Astrocyte (in vitro differentiated cells and primary cell): ENCODE measurements at regions not wholly inside any gene's neighbourhood (a gene's known extent, or its start where the extent isn't known, plus 50 kb on each side); places are given as distances from the start of the nearest gene placed in this dataset.

Experiments
- DNase-seq: peaks from one replicate; pipeline ENCODE4 v3.0.0-alpha.2; 2010; ENCODE audit warnings: low read depth
- FAIRE-seq: peaks from 2 replicates; lab custom pipeline; 2011; peaks lifted over from hg19 to GRCh38; lab: Jason Lieb, UNC
- H2AFZ ChIP-seq: 2 replicates; pipeline ENCODE4 v1.6.0; 2012; ENCODE audit warnings: low read depth, low read length, inconsistent platforms
- H3K27ac ChIP-seq: 2 replicates; pipeline ENCODE4 v1.5.1; 2011; ENCODE audit warnings: low read depth, low read length, inconsistent platforms
- H3K27me3 ChIP-seq: 2 replicates; pipeline ENCODE4 v1.6.0; 2011; ENCODE audit warnings: low read length, inconsistent platforms; ENCODE audit not compliant: insufficient read depth
- H3K36me3 ChIP-seq: 2 replicates; pipeline ENCODE4 v1.5.1; 2011; ENCODE audit warnings: low read length, inconsistent platforms; ENCODE audit not compliant: insufficient read depth
- H3K4me1 ChIP-seq: 2 replicates; pipeline ENCODE4 v1.5.1; 2011; ENCODE audit warnings: low read length, inconsistent platforms; ENCODE audit not compliant: insufficient read depth
- H3K4me2 ChIP-seq: 2 replicates; pipeline ENCODE4 v1.6.0; 2012; ENCODE audit warnings: low read length, inconsistent platforms
- H3K4me3 ChIP-seq: 2 replicates; pipeline ENCODE4 v1.5.1; 2011; ENCODE audit warnings: low read depth, mild to moderate bottlenecking, low read length, inconsistent platforms; ENCODE audit not compliant: insufficient read depth
- H3K79me2 ChIP-seq: 2 replicates; pipeline ENCODE4 v1.6.0; 2012; ENCODE audit warnings: mild to moderate bottlenecking, low read length, inconsistent platforms; ENCODE audit not compliant: insufficient read depth
- H3K9ac ChIP-seq: 2 replicates; pipeline ENCODE4 v1.6.0; 2012; ENCODE audit warnings: mild to moderate bottlenecking, low read length, inconsistent platforms
- H3K9me3 ChIP-seq: 2 replicates; pipeline ENCODE4 v1.5.1; 2012; ENCODE audit warnings: low read depth, mild to moderate bottlenecking, low read length, inconsistent platforms; ENCODE audit not compliant: insufficient read depth
- H4K20me1 ChIP-seq: 2 replicates; pipeline ENCODE4 v1.6.0; 2012; ENCODE audit warnings: low read length, inconsistent platforms; ENCODE audit not compliant: insufficient read depth
- H3K27ac Mint-ChIP-seq: one replicate; pipeline ENCODE4 v1.8.0; 2021; ENCODE audit warnings: mild to moderate bottlenecking, mixed read lengths; ENCODE audit not compliant: unreplicated experiment
- H3K27me3 Mint-ChIP-seq: one replicate; pipeline ENCODE4 v1.8.0; 2021; ENCODE audit warnings: low read depth, mixed read lengths; ENCODE audit not compliant: unreplicated experiment
- H3K36me3 Mint-ChIP-seq: one replicate; pipeline ENCODE4 v1.8.0; 2021; ENCODE audit warnings: low read depth, mixed read lengths; ENCODE audit not compliant: unreplicated experiment
- H3K4me1 Mint-ChIP-seq: one replicate; pipeline ENCODE4 v1.8.0; 2021; ENCODE audit warnings: low read depth, mixed read lengths; ENCODE audit not compliant: unreplicated experiment
- H3K4me3 Mint-ChIP-seq: one replicate; pipeline ENCODE4 v1.8.0; 2021; ENCODE audit warnings: mild to moderate bottlenecking, moderate library complexity, mixed read lengths; ENCODE audit not compliant: unreplicated experiment
- H3K9me3 Mint-ChIP-seq: one replicate; pipeline ENCODE4 v1.8.0; 2021; ENCODE audit warnings: mild to moderate bottlenecking, mixed read lengths; ENCODE audit not compliant: unreplicated experiment
- CTCF ChIP-seq: IDR thresholded peaks from 2 replicates; pipeline ENCODE4 v1.5.1; 2011; ENCODE audit warnings: low read depth, mild to moderate bottlenecking, inconsistent platforms, low read length, moderate library complexity; ENCODE audit not compliant: insufficient read depth
- EZH2 ChIP-seq: IDR thresholded peaks from 2 replicates; pipeline ENCODE4 v1.6.1; 2012; ENCODE audit warnings: mild to moderate bottlenecking, low read length, inconsistent platforms; ENCODE audit not compliant: insufficient read depth

- no peaks in the 10 kb centered on the region for H3K27me3 ChIP-seq
- FAIRE-seq (no peak), DNase-seq (no peak)
- no peaks in the 10 kb centered on the region for H3K27me3 Mint-ChIP-seq
- H3K9ac ChIP-seq = no peak overlapping the region
- no peak overlapping the region for H3K4me3 ChIP-seq
- H3K36me3 ChIP-seq = no peaks in the 10 kb centered on the region
- H3K4me1 ChIP-seq = no peaks in the 10 kb centered on the region
- no peak overlapping the region for H3K4me3 Mint-ChIP-seq
- H3K79me2 ChIP-seq = no peaks in the 10 kb centered on the region
- H4K20me1 ChIP-seq = no peaks in the 10 kb centered on the region
- H3K36me3 Mint-ChIP-seq = no peaks in the 10 kb centered on the region
- TF ChIP-seq CTCF = no peak
- TF ChIP-seq EZH2 = no peak
- no peak overlapping the region for H2AFZ ChIP-seq
- H3K4me1 Mint-ChIP-seq = peaks cover 6% of the 10 kb centered on the region
- no peak overlapping the region for H3K27ac Mint-ChIP-seq
- H3K4me2 ChIP-seq = no peak overlapping the region
- peaks cover 5% of the 10 kb centered on the region for H3K9me3 Mint-ChIP-seq
- peak overlapping the region; percentile 40 for H3K27ac ChIP-seq
- H3K9me3 ChIP-seq = peaks cover 5% of the 10 kb centered on the region
Measured at GRCh38 chr4:187903106-187903505, 92.5 kb upstream of the ZFP42 start.

GRCh38 chr4:187903700-187904099, 91.9 kb upstream of the ZFP42 start:
- Histone ChIP-seq H3K9me3 (peaks cover 5% of the 10 kb centered on the region), H3K4me1 (no peaks in the 10 kb centered on the region), H3K27me3 (no peaks in the 10 kb centered on the region), H3K4me2 (no peak overlapping the region), H3K79me2 (no peaks in the 10 kb centered on the region), H3K36me3 (no peaks in the 10 kb centered on the region), H3K27ac (peak overlapping the region; percentile 40), H3K9ac (no peak overlapping the region), H3K4me3 (no peak overlapping the region), H4K20me1 (no peaks in the 10 kb centered on the region), H2AFZ (no peak overlapping the region)
- DNase-seq (peak; percentile 42), FAIRE-seq (no peak)
- no peaks in the 10 kb centered on the region for H3K27me3 Mint-ChIP-seq
- peaks cover 5% of the 10 kb centered on the region for H3K9me3 Mint-ChIP-seq
- peaks cover 8% of the 10 kb centered on the region for H3K4me1 Mint-ChIP-seq
- H3K4me3 Mint-ChIP-seq = no peak overlapping the region
- TF ChIP-seq EZH2 (no peak), CTCF (no peak)
- no peak overlapping the region for H3K27ac Mint-ChIP-seq
- no peaks in the 10 kb centered on the region for H3K36me3 Mint-ChIP-seq

- peaks cover 14% of the 10 kb centered on the region for H3K4me1 Mint-ChIP-seq
- no peak overlapping the region for H3K4me3 ChIP-seq
- no peak for TF ChIP-seq CTCF
- no peak for TF ChIP-seq EZH2
- H3K4me2 ChIP-seq = peak overlapping the region; percentile 54
- H3K27me3 Mint-ChIP-seq = no peaks in the 10 kb centered on the region
- no peaks in the 10 kb centered on the region for H3K9me3 Mint-ChIP-seq
- FAIRE-seq (peak; percentile 43), DNase-seq (peak; percentile 83)
- no peaks in the 10 kb centered on the region for H3K36me3 ChIP-seq
- no peak overlapping the region for H3K27ac Mint-ChIP-seq
- peak overlapping the region; percentile 53 for H3K9ac ChIP-seq
- no peaks in the 10 kb centered on the region for H3K4me1 ChIP-seq
- H3K4me3 Mint-ChIP-seq = no peak overlapping the region
- H3K27ac ChIP-seq = peak overlapping the region; percentile 77
- H2AFZ ChIP-seq = peak overlapping the region; percentile 25
- no peaks in the 10 kb centered on the region for H3K79me2 ChIP-seq
- H3K27me3 ChIP-seq = no peaks in the 10 kb centered on the region
- no peaks in the 10 kb centered on the region for H3K9me3 ChIP-seq
- no peaks in the 10 kb centered on the region for H3K36me3 Mint-ChIP-seq
- no peaks in the 10 kb centered on the region for H4K20me1 ChIP-seq
Measured at GRCh38 chr4:187908079-187908561, 87.5 kb upstream of the ZFP42 start.
